RCC 7860 (cell line): ENCODE measurements at regions not wholly inside any gene's neighbourhood (a gene's known extent, or its start where the extent isn't known, plus 50 kb on each side); places are given as distances from the start of the nearest gene placed in this dataset.
A peak's percentile ranks its signal among the peaks of the same experiment; 100 is the strongest.

ENCODE experiments used
- DNase-seq: peaks from one replicate; pipeline ENCODE4 v3.0.0-alpha.2; 2015; ENCODE audit warnings: low spot score
- FAIRE-seq: peaks from 2 replicates; lab custom pipeline; 2012; peaks lifted over from hg19 to GRCh38; lab: Jason Lieb, UNC

DNA sequence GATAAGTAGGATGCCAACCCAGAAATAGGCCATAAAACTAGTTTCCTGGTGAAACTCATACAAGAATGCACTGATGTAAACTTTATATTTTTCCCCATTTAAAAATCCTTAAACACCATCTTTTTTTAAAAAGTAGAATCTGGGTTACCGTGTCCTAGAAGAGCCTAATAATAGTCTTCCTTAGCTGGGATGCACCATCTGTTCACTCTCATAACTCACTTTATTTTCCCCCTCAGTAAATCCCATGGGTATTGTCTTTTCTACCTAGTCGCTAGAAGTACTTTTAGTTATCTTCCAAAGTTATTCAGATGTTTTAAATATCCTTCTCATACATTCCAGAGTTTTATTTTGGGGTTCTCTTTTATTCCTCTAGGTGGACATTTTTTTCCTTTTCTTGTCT lies 250.2 kb downstream of the PLA2G4A start:
- DNase-seq = no peak
- no peak for FAIRE-seq

DNA sequence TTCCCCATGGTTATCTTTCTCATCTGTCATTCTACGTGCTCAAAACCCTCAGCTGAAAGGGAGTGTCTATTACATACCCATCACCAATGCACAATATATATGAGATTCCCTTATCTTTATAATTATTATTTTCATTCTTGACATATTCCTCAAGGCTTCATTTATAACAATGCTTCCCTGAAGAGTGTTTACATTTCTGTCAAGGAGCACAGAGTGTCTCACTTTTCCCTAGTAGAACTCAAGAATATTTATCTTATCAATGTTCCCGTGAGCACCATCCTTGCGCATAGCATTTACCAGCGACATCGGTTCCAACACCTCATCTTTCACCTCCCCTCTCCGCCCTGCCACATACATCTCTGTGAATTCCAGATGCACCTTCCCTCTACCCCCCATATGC lies 250.6 kb downstream of the PLA2G4A start:
- no peak for DNase-seq
- no peak for FAIRE-seq

DNA sequence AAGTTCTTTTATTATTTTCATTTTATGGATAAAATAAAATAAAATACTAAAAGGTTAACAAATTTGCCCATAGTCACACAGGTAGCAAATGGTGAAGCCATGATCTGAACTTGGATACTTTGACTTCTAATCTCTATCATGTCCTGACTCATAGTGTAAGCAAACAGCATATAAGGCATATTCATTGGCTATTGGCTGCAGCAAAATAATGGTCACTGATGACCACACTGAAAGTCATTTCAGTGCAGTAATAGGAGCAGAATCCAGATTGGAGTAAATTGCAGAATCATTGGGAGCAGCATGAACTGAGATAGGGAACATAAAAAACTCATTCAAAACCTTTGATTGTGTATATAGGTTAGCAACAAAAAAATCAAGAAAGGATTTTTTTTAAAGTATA lies 262.9 kb downstream of the PLA2G4A start:
- DNase-seq (peak; percentile 40), FAIRE-seq (no peak)

DNA sequence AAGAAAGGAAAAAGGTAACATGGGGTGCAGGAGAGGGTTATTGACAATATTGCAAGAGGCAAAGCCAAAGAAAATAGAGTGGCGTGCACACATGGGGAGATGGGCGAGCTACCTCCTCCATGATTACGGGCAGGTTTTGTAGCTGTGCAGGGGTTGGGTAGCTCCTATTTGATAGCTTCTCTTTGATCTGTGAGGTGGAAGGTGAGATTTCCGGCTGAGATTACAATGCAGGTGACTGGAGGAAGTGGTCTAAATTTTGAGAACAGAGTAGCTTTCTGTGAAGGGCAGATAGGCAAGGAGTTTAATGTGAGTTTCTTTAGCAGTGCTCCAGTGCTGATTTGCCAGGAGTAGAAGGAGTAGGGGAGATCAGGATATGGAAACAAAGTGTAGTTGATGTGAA lies 263.4 kb downstream of the PLA2G4A start:
- no peak for FAIRE-seq
- no peak for DNase-seq

DNA sequence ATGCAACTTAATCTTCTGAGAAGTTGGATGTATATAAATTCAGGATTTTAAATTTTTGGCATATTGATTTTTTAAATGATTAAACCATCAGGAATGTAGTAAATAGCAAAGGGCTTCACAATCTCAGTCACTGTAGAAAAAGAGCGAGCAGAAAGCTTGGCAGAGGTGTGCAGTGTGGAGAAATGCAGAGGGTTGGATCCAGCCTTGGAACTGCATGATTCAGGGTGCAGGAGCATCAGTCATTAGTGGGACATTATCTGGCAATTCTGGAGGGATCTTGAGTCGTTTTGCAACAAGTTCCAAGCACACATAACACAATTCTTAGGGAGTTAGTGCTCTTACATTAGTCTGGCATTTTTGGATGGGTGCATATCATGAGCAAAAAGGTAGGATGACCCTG lies 267.9 kb downstream of the PLA2G4A start:
- FAIRE-seq = no peak
- no peak for DNase-seq

DNA sequence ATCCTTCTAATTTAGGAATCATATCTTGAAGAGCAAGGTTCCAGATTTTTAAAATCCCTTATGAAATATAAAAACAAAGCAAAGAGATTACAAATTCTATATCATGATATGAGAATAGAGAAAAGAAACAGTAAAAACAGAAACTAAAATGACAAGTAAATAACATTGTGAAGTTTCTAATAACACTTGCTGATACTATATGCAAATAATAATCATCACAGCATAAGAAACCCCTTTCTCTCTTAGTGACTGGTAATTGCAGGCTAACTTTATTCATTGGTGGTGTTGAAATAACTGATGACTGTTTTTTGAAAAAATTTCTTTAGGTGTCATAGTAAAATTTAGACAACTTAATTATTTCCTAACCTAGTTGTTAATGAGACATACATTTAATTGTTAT lies 281.6 kb downstream of the PLA2G4A start:
- FAIRE-seq = no peak
- no peak for DNase-seq

DNA sequence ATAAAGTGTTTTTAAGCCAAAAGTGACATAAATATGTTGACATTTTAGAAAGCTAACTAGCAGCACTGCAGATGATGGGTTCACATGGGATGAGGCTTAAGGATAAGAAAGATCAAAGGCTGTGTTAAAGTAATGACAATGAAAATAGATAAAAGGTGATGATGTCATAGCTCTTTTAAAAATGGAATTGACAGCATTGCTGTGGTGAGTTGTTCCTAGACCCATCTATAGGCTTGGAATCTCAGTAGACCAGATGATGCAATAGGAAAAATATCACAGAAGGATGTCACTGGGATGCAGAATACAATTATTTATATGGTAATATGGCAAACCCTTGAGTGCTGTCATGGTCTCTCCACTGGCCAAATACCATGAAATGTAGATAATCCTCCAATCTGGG lies 286.0 kb downstream of the PLA2G4A start:
- DNase-seq (no peak), FAIRE-seq (no peak)

DNA sequence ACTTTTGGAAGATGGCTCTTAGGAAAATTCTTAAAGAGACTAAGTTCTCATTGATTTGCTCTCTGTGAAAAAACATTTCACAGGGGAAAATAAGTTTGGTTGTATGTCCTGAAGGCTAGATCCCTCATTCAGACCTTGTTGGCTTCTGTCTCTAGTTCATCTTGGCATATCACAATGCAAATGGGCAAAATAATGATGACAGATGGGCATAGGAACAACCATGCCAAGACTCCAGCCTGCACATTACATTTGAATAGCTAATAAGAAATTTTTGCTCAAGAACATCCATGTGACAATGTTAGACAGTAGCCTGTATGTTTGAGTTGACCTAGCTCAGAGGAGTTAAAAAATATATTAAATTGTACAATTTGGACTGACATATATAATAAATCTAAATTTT lies 292.9 kb downstream of the PLA2G4A start:
- no peak for DNase-seq
- FAIRE-seq = no peak

DNA sequence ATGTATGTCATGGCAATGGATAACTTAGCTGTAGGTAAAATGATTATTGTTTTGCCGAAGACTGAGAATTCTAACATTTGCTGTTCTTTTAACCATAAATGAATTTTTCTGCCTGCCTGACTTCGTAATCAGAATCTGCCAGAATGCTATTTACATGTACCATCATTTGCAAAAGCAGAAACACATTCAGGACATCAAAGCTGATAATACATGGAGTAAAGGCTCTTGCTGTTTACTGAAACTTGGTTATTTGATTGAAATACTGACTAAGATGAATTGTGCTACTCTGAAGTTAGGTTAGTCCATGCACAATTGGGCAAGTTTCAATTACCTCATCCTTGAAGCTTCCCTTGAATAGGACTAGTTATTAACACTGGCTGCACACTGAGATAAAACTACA lies 293.8 kb downstream of the PLA2G4A start:
- no peak for FAIRE-seq
- DNase-seq = no peak

DNA sequence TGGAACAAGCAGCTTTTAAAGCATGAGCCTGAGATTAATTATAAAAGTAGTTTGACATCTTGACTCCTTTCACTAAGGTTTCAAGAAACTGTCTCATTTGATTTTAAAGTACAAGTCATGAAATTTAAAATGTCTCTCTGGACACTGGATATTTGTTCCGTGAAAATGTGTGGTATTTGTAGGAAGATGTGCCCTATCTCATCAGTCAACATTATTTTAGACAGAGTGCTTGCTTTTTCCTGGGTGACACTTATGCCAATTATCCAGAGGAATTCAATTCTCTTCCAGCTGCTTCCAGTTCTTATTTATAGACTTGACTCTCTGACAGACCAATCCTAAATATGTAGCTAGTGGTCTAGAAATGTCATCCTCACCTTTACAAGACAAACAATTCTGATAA lies 300.4 kb downstream of the PLA2G4A start:
- DNase-seq (no peak), FAIRE-seq (no peak)

DNA sequence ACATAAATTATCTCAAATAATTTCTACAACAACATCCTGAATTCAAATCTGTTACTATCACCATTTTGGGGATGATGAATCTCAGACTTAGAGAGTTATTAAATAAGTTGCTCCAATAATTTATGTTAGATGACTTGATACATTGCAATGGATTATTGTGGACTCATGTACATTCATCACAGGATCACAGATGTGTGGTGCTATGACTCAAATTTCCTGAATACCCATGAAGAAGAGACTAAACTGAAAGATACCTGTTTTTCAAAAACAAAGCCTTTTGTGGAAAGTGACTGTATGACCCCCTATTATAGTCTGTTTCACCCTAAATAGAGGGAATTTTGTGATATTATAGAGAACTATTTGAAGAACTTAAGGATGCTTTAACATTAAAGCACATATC lies 315.0 kb downstream of the PLA2G4A start:
- FAIRE-seq (no peak), DNase-seq (no peak)

DNA sequence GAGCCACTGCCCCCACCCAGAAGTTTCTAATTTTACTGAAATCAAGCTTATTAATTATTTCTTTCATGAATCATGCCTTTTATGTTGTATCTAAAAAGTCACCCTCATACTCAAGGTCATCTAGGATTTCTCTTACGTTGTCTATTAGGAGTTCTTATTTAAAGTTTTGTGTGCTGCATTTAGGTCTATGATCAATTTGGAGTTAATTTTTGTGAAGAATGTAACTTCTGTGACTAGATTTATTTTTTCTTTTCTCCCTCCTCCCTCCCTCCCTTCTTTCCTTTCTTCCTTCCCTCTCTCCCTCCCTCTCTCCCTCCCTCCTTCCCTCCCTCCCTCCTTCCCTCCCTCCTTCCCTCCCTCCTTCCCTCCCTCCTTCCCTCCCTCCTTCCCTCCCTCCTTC lies 317.6 kb downstream of the PLA2G4A start:
- FAIRE-seq = no peak
- no peak for DNase-seq

DNA sequence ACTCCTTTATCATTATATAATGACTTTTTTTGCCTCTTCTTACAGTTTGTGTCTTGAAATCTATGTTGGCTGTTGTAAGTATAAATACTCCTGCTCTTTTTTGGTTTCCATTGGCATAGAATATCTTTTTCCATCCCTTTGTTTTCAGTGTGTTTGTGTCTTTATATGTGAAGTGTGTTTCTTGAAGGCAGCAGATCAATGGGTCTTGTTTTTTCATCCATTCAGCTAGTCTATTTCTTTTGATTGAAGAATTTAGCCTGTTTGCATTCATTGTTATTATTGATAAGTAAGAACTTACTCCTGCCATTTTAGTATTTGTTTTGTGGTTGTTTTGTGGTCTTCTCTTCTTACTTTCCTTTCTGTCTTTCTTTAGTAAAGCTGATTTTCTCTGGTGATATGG lies 322.8 kb downstream of the PLA2G4A start:
- FAIRE-seq (no peak), DNase-seq (no peak)

DNA sequence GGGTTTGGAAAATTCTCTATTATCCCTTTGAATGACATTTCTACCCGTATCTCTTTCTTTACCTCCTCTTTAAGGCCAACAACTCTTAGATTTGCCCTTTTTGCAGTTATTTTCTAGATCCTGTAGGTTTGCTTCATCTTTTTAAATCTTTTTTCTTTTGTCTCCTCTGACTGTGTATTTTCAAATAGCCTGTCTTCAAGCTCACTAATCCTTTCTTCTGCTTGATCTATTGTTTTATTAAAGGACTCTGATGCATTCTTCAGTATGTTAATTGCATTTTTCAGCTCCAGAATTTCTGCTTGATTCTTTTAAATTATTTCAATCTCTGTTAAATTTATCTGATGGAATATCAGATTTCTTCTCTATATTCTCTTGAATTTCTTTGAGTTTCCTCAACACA lies 324.3 kb downstream of the PLA2G4A start:
- FAIRE-seq (no peak), DNase-seq (no peak)

DNA sequence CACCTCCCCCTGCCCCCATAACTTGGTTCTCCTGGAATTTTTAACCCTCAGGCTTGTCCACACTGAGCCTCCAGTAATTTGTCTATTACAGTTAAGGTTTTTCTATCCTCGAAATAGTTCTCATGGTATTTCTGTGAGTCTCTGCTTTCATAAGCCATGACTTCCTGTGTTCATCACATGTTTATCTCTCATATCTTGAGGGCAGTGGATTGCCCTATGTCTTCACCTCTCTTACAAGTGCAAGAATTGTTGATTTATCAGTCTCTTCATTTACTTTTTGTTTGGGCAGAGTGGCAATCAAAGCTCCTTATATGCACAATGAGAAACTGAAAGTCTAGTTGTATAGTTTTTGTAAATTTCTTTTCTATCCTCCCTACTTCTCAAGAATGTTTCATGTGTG lies 328.4 kb downstream of the PLA2G4A start:
- DNase-seq = no peak
- FAIRE-seq = no peak

DNA sequence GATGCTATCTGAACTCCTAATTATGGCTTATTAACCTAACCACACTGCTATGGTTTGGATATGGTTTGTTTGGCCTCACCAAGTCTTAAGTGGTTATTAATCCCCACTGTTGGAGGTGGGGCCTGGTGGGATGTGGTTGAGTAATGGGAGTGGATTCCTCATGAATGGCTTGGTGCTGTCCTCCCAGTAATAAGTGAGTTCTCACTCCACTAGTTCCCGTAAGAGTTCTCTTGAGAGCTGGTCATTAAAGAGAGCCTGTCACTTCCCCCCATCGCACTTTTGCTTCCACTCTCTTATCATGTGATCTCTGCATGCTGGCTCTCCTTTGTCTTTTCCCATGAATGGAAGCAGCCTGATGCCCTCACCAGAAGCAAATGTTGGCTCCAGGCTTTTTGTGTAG lies 328.8 kb downstream of the PLA2G4A start:
- DNase-seq = no peak
- FAIRE-seq = no peak

DNA sequence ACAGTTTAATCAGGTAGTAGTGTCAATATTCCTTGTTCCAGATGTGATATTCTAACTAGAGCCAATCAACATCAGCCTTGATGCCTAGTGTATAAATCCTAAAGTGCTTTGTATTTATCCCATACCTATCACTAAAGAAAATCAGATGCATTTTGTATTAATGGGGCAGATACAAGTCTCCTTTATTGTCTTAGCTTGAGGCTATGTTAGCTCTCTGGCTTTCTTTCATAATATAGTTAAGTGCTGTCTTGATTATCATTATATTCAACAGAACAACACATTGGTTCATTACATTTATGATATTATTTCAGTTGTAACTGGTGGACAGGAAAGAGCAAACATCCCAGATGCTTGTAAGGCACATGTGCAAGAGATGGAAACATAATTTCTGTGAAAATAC lies 338.8 kb downstream of the PLA2G4A start:
- no peak for DNase-seq
- no peak for FAIRE-seq

DNA sequence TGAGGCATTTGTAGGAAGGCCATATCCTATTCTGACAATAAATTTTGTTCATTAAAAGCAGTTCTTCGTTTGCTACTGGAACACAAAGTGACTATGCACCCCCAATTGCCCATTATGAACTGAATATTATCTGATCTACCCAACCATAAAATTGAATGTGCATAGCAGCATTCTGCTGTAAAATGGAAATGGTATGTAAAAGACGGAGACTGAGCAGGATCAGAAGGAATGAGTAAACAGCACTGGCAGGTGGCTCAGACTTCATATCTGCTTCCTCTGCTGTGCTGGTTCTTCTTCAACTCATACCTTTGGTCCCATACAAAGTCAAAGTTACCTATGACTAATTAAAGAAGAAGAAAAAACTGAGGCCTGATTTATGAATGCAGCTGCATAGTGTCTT lies 339.5 kb downstream of the PLA2G4A start:
- DNase-seq = no peak
- no peak for FAIRE-seq

DNA sequence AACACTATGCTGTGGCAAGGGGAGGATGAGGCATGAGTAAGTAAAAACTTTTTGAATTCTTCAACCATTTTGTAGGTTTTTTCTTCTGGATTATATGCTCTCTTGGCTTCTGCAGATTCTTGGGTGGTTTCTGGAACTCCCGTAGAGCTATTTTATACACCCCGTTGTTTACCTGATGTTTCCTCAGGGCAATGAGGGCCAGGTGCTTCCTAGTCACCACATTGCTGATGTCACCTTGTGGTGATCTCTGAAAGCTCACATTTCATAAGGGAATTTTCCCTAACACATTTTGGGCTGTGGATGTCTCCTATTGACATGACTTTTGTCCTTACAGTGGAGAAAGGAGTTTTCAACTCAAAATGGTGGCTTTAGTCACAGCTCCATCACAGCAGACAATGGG lies 356.6 kb downstream of the PLA2G4A start:
- no peak for FAIRE-seq
- no peak for DNase-seq

DNA sequence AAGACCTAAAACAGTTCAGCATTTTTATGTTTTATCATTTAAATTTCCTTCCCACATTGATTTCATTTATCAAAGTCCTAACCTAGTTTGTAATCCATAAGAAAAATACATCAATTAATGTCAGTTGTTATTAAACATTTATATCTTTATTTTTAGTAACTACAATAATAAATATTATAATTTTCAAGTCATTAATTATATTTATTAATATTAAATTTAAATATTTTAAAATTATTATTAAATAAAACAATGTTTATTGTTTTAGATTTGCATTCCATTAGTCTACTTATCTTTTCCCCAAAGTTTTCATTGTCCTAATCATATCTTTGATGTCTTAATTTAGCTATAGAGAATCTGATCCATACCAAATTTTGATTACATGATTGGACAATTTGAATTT lies 368.9 kb downstream of the PLA2G4A start:
- FAIRE-seq = peak; percentile 80
- DNase-seq = no peak

DNA sequence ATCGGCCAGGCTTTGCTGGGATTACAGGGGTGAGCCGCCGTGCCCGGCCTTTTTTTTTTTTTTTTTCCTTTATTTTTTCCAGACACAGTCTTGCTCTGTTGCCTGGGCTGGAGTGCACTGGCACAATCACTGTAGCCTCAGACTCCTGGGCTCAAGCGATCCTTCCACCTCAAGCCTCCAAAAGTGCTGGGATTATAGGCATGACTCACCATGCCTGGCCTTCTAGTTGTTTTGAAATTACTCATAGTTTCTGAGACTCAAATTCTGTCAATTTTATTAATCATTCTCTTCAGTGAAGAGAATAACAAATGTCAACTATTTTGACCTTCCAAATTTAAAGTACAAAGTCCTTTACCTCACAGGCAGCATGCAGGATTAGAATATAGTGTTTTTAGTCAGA lies 374.5 kb downstream of the PLA2G4A start:
- FAIRE-seq (peak; percentile 90), DNase-seq (peak; percentile 59)

DNA sequence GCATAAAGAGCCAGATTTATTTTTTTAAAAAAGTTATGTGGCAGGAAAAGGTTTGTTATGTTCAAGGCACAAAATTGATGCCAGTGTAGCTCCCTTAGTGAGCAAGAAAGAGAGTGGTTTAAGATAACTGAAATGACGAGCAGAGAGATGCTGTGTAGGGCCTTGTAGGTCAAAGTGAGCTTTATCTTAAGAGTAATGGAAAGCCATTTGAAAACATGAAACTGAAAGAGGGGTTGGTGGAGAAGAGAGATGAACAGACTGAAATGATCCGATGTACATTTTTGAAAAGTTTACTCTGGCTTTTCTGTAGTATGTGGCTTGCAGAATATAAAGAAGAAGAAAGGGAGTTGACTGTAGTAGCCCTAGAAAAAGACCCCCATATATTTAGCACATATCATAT lies 383.6 kb downstream of the PLA2G4A start:
- no peak for FAIRE-seq
- no peak for DNase-seq

DNA sequence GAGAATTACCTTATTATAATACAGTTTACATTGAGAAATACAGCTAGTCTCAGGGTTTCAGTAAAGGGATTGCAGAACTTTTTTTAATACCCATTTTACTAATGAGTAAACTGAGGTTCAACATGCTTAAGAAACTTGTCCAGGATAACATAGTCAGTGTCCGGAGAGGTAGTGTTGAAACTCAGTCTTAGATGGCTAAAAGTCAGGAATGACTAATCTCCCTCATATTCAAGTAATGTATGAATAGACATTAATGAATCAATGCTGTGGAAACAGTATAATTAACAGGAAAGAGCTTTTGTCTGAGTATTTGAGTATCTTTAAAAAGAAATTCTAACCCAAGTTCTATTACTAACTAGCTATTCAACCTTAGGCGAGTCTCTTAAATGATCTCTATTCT lies 397.6 kb downstream of the PLA2G4A start:
- FAIRE-seq = no peak
- no peak for DNase-seq

DNA sequence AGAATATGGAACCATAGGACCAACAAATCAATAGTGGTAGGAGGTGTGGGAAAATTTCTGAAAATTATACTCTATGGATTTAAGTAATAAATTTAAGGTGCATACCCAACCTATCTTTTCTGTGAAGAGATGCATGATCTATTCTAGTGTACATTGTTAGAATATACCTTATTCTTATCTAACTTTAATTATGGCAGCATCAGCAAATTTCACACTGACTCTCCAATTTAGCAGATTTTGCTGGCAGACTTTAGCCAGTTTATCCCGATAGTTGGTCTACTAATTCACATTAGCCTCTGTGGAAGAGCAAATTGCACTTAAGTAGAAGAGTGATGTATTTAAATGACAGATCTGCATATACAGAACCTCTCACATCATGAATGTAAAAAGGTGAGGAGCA lies 400.0 kb downstream of the PLA2G4A start:
- FAIRE-seq (no peak), DNase-seq (no peak)
